Tibial artery (tissue), 4 donors: ENCODE measurements at regions not wholly inside any gene's neighbourhood (a gene's known extent, or its start where the extent isn't known, plus 50 kb on each side); places are given as distances from the start of the nearest gene placed in this dataset.
A peak's percentile ranks its signal among the peaks of the same experiment; 100 is the strongest.
"Not testable (repeated sequence)": the region's sequence is repeated elsewhere in the genome, so short reads cannot be mapped to it uniquely, and the experiment has no call there.

Experiments
- DNase-seq, 2 donors: peaks; one replicate each; pipeline ENCODE4 v3.0.0-alpha.2; 2019
- H3K27ac ChIP-seq, 2 donors: fragments of 200-600 bp; sonication (generic) in 1 of 2; 1 replicate in 1 of 2; 2 replicates in 1 of 2; pipeline ENCODE4 v1.5.1; 2018 to 2019; ENCODE audit warnings: mild to moderate bottlenecking in 1 of 2
- H3K27me3 ChIP-seq, 2 donors: fragments of 200-600 bp; sonication (generic) in 1 of 2; one replicate each; pipeline versions ENCODE4 v1.5.1 to v1.6.0; 2016 to 2019
- H3K36me3 ChIP-seq, 3 donors: fragments of 200-600 bp; sonication (generic) in 2 of 3; one replicate each; pipeline ENCODE4 v1.5.1; 2016 to 2019; ENCODE audit warnings: mild to moderate bottlenecking in 2 of 3
- H3K4me1 ChIP-seq, 4 donors: fragments of 200-600 bp; sonication (generic) in 2 of 4; 1 replicate in 3 of 4; 2 replicates in 1 of 4; pipeline ENCODE4 v1.5.1; 2016 to 2019
- H3K4me3 ChIP-seq, 2 donors: fragments of 200-600 bp; sonication (generic) in 1 of 2; 1 replicate in 1 of 2; 2 replicates in 1 of 2; pipeline ENCODE4 v1.5.1; 2018 to 2019; ENCODE audit warnings: mild to moderate bottlenecking in 2 of 2
- H3K9me3 ChIP-seq, 3 donors: fragments of 200-600 bp; sonication (generic) in 1 of 3; one replicate each; pipeline ENCODE4 v1.5.1; 2016 to 2019
- intact Hi-C: fragments of 100-400 bp; cut with DNase I; formaldehyde crosslinking; loops from one replicate; pipeline ENCODE4 v1.15.0; 2023; ENCODE audit warnings: low total_unique reads
- TF ChIP-seq, protein P1 (sequence below), 2 experiments: fragments of 200-600 bp in 1 of 2; fragments of 450-650 bp in 1 of 2; IDR thresholded peaks; one replicate each; pipeline ENCODE4 v1.5.1; 2017 to 2019; ENCODE audit warnings: antibody characterized with exemption in 2 of 2, mild to moderate bottlenecking in 1 of 2, moderate library complexity in 1 of 2

DNA sequence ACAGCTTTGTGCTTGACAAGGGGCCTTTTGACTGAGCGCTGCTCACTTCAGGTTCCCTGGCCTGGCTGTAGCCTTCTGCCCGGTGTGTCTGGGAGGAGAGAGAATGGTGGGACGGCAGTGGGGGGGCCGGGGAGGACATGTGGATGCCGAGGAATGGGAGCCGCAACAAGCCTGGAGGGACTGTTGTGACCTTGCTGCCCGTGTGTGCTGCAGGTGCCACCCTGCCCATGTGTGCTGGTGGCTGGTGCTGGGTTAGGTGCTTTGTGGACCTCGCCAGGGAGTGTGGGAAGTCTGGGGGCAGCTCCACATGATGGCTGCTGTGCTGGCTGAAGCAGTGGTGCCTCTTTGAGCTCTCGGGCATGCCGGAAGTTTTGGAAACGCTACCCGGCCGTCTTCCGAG is 132.1 kb downstream of the LAT start:
- TF ChIP-seq, protein P1, sequence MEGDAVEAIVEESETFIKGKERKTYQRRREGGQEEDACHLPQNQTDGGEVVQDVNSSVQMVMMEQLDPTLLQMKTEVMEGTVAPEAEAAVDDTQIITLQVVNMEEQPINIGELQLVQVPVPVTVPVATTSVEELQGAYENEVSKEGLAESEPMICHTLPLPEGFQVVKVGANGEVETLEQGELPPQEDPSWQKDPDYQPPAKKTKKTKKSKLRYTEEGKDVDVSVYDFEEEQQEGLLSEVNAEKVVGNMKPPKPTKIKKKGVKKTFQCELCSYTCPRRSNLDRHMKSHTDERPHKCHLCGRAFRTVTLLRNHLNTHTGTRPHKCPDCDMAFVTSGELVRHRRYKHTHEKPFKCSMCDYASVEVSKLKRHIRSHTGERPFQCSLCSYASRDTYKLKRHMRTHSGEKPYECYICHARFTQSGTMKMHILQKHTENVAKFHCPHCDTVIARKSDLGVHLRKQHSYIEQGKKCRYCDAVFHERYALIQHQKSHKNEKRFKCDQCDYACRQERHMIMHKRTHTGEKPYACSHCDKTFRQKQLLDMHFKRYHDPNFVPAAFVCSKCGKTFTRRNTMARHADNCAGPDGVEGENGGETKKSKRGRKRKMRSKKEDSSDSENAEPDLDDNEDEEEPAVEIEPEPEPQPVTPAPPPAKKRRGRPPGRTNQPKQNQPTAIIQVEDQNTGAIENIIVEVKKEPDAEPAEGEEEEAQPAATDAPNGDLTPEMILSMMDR (IDR thresholded peaks at IDR 0.05) = no peak
- H3K4me1 ChIP-seq = peaks cover 0 to 6% (median 2%) of the 10 kb centered on the region in 4 donors
- H3K36me3 ChIP-seq = no peaks in the 10 kb centered on the region
- DNase-seq = no peak
- H3K4me3 ChIP-seq = no peak overlapping the region
- H3K27ac ChIP-seq = no peak overlapping the region
- H3K9me3 ChIP-seq = no peaks in the 10 kb centered on the region
- intact Hi-C loops = no loop called here
- H3K27me3 ChIP-seq = no peaks in the 10 kb centered on the region

DNA sequence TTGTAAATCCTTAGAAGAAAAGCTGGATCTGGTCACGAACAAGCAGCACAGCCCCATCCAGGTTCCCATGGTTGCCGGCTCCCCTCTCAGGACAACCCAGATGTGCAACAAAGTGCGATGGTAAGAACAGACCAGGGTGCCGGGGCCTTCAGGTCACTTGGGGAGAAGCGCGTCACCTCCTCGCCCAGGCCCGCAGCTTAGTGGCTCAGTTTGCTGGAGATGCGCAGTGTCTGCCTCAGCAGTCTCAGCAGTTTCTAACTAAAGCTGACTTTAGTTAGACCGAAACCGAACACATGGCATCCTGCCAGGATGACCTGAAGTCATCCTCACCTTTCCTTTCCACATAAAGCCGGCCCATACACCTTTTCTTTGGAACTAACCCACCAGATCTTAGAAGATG is 131.4 kb downstream of the LAT start:
- H3K9me3 ChIP-seq, H3K4me3 ChIP-seq, H3K27me3 ChIP-seq, H3K36me3 ChIP-seq, intact Hi-C loops, DNase-seq, H3K4me1 ChIP-seq: not testable (repeated sequence)
- peak overlapping the region in 1 of 2 donors; percentile 43 for H3K27ac ChIP-seq

DNA sequence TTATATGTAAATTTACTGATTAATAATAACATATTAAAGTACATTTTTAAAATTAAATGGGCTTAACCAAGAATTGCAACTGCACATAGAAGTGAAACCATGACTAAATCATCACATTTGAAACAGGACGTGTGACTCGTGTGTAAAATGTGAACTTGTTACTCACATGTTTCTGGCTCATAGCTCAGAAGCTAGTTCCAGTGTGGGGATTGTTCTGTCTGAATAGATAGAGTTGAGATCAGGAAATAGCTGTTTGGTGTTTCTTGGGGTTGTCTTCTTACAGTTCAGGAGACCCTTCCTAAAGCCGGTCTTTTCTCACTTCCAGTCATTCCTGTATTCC is 130.9 kb downstream of the LAT start:
- H3K9me3 ChIP-seq, H3K36me3 ChIP-seq, intact Hi-C loops, DNase-seq, H3K27me3 ChIP-seq, H3K4me3 ChIP-seq, H3K4me1 ChIP-seq: not testable (repeated sequence)
- peak overlapping the region; percentile 39 to 43 for H3K27ac ChIP-seq

DNA sequence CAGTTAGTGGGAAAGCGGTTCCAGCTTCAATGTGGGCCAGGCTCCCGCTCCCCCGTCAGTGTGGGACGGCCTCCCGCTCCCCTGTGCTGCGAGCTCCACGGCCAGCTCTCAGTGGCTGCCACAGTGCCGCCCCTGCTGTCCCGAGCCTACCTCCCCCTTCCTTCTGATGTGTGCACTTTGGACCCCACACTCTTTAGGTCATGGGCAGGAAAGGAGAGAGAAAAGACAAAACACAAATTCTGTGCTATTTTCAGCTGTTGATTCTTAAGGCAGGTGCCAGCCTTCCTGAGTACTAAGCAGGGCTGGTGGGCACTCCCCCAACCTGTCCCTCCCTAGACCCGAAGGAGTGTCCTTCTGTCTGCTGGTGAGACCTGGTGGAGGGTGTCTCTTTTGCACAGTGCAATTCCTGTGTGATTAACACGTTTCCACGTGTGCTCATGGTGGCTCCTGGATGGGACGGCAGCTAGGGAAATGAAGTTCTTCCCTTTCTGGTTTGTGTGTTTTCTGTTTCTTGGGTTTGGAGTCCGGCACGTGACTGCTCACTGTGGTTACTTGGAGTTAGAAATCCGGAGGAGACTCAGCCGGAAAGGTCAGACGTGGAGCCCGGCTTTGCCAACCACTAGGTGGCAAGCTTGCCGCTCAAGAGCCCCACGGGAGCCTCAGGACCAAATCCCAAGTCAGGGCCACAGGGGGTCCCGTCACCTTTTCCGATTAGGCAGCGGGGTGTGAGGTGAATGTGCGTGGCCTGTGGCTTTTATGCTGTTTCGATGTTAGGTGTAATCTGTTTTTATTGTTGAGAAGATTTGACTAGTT is 130.3 kb downstream of the LAT start:
- DNase-seq = peak; percentile 88 to 91
- intact Hi-C loops, H3K4me1 ChIP-seq, H3K27me3 ChIP-seq, H3K9me3 ChIP-seq, H3K36me3 ChIP-seq, H3K4me3 ChIP-seq: not testable (repeated sequence)
- TF ChIP-seq, protein P1 (IDR thresholded peaks at IDR 0.05) = peak; percentile 42 to 47
- peak overlapping the region; percentile 39 to 43 for H3K27ac ChIP-seq

DNA sequence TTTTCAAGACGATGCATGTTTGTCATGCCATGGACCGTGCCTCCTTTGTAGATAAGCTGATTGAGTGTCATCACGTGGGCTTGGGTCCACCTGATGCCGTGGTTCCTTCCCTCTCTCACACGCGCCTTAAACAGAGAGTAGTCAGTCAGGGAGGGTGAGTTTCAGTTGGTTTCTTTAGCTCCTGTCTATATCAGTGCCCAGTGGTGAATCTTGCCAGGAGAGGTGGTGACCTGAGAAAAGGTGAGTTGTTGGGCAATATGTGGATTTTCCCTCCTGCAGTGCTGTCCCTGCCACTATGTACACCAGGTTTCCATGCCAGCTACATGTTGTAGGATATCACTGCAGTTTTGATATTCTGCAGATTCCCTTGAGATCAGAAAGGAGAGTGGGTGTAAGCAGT is 129.7 kb downstream of the LAT start:
- Histone ChIP-seq H3K27me3 (no peaks in the 10 kb centered on the region), H3K36me3 (no peaks in the 10 kb centered on the region), H3K4me1 (peaks cover 0 to 6% (median 2%) of the 10 kb centered on the region in 4 donors), H3K27ac (peak overlapping the region in 1 of 2 donors; percentile 7), H3K4me3 (no peak overlapping the region), H3K9me3 (no peaks in the 10 kb centered on the region)
- TF ChIP-seq, protein P1 (IDR thresholded peaks at IDR 0.05) = no peak
- intact Hi-C loops = no loop called here
- no peak for DNase-seq

DNA sequence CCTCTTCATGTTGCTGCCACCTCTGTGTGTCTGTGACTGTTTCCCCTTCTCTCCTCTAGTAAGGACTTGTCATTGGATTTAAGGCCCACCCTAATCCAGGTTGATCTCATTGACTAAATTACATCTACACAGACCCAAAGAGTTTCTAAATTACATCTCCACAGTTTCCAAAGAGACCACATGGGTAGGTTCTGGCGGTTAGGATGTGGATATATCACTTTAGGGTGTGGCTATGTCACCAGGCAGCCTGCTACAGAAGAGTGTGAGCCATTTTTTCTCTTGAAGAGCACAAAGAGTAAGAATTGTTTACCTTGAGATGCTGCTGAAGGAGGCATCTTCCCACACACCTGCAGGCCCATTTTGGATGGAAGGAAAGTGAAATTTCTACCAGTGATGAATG is 128.6 kb downstream of the LAT start:
- DNase-seq, intact Hi-C loops, H3K27me3 ChIP-seq, H3K27ac ChIP-seq, H3K4me1 ChIP-seq, H3K36me3 ChIP-seq, H3K9me3 ChIP-seq, H3K4me3 ChIP-seq: not testable (repeated sequence)

DNA sequence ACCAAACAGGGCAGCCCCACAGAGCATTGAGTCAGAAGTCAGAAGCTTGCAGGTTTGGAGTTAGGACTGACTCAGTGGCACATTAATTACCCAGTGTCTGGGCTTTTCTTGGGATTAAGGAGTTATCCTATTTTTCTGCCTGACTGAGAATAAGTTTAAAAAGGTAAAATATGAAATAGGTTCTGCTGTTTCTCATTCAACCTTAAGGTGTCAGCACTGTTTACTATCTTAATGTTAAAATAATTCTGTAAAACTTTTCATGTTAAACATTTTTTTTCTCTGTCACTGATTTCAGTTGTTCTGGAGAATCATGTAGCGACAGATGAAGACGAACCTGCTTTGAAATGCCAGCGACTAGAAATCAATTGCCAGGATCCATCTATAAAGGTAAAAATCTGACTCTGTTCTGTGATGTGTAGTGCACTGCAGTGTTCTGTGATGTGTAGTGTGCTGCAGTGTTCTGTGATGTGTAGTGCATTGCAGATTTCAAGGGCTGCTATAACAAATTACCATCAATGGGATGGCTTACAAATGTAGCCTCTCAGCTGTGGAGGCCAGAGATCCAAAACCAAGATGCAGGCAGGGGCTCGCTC is 128.0 kb downstream of the LAT start:
- no peak for DNase-seq
- intact Hi-C loops = no loop called here
- no peaks in the 10 kb centered on the region for H3K27me3 ChIP-seq
- H3K27ac ChIP-seq = no peak overlapping the region
- no peaks in the 10 kb centered on the region for H3K9me3 ChIP-seq
- TF ChIP-seq, protein P1 (IDR thresholded peaks at IDR 0.05) = no peak
- peaks cover 0 to 9% (median 4%) of the 10 kb centered on the region in 4 donors for H3K4me1 ChIP-seq
- H3K4me3 ChIP-seq = no peak overlapping the region
- H3K36me3 ChIP-seq = no peaks in the 10 kb centered on the region

DNA sequence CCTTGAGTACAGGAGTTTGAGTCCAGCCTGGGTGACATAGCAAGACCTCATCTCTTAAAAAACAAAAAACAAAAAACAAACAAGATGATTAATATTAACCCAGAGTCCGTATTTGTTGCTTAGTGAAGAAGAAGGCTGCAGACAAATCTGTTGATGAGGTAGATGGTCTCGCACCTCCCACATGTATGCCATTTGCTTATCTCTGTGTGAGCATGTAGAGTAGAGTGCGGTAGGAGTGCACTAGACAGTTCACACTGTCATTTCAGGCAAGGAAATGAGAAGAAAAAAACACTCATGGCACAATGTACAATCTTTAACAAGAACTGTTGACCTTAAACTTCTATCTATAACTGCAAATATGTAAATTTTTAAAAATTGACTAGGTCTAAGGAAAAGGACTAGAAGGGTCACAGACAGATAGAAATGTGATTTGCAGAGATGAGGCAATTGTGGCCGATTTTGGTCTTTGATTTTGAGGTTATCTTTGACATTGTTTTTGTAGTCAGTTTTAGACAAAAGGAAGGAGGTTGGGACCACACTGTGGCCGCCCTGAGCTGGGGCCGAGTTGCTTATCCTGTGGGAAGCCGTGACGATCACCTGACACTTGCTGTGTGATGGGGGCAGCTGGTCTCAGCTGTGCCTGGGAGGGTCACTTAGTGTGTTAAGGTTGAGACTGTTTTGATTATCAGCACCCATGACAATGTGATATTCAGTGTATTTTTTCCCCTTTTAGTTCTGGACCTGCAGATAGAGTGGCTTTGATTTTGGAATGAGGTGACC is 127.2 kb downstream of the LAT start:
- intact Hi-C loops, H3K27ac ChIP-seq, H3K36me3 ChIP-seq, DNase-seq, H3K27me3 ChIP-seq, H3K4me1 ChIP-seq, H3K9me3 ChIP-seq, H3K4me3 ChIP-seq: not testable (repeated sequence)
